ENCODE measurements at regions not wholly inside any gene's neighbourhood (a gene's known extent, or its start where the extent isn't known, plus 50 kb on each side); places are given as distances from the start of the nearest gene placed in this dataset.

- no peak for TF ChIP-seq CTCF (IDR thresholded peaks at IDR 0.05)
- no peak for TF ChIP-seq POLR2AphosphoS5 (IDR thresholded peaks at IDR 0.05)
These were observed 116.6 kb downstream of the KLF6 start for GRCh38 chr10:3668276-3668965.

Data from stomach (tissue), 4 donors.